ENCODE measurements at regions not wholly inside any gene's neighbourhood (a gene's known extent, or its start where the extent isn't known, plus 50 kb on each side); places are given as distances from the start of the nearest gene placed in this dataset.
A peak's percentile ranks its signal among the peaks of the same experiment; 100 is the strongest.

DNA sequence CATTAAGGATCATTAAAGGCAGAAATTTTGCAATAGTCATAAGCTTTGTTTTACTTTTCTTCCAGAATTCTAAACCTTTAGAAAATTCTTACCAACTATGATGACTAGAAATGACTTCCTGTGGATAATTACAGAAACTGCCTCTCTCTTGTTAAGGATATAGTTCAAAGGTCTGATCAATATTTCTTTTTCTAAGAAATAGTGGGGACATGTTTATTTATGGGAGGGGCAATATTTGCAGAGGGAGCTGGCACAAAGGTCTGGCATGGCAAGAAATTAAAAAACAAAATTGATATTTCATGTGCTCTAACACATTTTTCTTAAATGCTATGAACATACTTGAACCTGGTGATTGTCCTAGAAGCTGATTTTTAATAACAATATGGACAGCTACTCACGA is 448.9 kb downstream of the KCTD8 start:
- DNase-seq: no peak

DNA sequence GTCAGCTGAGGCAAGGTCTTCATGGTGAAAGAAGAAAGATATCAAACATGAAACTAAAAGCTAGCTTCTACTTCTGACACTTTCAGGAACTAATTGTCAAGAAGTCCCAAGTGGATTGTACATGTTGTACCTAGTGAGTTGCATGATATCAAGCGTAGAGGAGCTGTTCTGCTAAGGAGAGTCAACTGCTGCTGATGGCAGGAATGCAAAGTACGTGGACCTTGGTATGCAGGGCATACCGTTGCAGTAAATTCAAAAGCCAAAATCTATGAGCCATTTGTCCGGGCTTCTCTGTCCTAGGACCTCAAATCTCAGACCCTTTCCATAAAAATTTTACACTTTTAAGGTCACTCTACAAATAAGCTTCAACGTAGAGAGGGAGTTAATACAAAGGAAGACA is 446.2 kb downstream of the KCTD8 start:
- no peak for DNase-seq

DNA sequence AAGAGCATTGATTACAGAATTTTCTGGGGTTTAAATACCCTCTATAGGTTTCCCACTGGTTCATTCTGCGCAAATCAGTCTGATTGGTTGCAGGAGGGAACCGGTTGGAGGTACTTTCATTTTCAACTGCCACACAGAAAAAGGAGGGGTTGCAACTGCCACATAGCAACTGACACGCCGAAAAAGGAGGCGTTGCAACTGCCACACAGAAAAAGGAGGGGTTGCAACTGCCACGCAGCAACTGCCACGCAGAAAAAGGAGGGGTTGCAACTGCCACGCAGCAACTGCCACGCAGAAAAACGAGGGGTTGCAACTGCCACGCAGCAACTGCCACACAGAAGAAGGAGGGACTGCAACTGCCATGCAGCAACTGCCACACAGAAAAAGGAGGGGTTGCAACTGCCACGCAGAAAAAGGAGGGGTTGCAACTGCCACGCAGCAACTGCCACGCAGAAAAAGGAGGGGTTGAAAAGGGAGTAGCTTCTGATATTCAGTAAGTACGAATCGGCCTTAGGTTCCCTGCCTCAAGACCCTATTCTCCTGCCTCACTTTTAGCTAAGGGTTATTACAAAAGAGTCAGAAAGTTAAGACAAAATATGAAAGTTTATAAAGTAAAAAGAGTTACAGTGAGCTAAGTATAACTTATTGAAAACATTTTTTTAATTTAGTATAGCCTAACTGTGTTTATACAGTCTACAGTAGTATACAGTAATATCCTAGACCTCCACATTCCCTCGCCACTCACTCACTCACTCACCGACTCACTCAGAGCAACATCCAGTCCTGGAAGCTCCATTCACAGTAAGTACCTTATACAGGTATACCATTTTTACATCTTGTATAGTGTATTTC is 431.8 kb downstream of the KCTD8 start:
- DNase-seq: peak; percentile 72 to 91

DNA sequence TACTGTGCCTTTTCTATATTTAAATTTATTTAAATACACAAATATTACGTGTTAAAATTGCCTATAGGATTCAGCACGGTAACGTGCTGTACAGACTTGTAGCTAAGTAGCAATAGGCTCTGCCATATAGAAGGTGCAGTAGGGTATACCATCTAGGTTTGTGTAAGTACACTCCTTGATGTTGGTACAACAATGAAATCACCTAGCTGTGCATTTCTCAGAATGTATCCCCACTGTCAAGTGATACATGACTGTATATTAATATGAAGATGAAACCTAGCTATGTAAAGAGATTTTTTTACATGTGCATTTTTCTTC is 431.2 kb downstream of the KCTD8 start:
- DNase-seq: peak in 1 of 2 experiments; percentile 56

DNA sequence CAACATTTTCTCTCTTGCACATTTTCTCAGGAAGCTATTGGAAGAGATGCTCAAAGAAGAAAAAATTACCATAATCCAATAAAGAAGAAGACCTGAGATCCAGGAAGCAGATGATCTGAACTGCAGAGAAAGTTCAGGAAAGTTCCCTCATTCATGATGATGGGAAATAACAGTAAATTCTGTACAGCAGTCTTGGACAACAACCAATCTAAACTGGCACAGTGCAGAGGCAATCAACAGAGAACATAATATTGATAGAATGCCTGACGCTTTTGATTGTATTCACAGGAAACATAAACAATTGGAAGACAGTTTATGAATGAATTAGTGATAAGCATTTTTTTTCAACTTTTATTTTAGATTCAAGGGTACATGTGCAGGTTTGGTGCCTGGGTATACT is 428.9 kb downstream of the KCTD8 start:
- no peak for DNase-seq

DNA sequence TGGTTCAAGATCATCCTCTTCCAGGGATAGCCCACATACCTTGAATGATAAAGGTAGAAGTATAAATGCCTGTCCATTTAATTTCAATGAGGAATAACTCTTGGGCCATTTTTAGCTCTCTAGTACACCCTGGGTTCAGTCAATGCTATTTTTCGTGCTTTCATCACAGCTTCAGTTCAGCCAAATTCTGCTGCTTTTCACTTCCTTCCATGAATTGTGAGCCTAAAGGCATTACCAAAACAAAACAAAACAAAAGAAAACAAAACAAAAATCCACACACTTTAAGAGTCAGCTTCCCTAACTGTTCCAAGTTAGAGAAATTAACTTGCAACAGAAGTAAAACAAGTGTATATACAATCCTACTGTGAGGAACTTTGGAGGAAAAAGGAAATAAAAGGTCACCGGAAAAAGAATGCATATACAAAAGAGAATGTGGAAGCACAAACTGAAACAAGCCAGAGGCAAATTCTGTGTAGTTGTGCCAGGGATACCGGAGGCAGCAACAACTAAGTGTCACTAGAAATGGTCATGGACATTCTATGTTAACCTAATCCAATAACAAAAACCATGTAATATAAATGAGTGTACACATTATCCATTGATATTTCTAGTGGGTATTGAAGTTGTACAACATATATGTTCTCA is 423.1 kb downstream of the KCTD8 start:
- DNase-seq: no peak

DNA sequence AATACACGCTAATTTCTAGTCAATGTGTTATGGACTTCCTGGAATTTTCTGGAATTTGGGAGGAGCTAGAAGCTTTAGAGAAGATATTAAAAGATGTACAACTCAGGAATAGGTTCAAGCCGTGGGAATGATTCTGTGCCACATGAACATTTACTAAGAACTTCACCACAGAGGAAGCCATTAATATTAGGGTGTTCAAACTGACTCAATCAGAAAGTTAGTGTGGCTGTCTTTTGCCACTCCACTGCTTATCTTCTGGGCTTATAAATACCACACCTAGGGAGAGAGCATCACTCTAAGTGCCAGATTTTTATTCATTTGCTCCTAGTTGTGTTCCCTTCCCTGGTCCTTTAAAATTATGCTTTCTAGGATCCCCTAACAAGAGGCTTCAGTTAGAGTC is 409.8 kb downstream of the KCTD8 start:
- no peak for DNase-seq

DNA sequence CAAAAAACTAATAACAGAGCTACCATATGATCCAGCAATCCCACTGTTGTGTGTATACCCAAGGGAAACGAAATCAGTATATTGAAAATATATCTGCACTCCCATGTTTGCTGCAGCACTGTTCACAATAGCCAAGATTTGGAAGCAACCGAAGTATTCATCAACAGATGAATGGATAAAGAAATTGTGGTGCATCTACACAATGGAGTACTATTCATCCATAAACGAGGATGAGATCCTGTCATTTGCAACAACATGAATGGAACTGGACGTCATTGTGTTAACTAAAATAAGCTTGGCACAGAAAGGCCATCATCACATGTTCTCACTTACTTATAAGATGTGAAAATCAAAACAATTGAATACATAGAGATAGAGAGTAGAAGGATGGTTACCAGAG is 402.1 kb downstream of the KCTD8 start:
- no peak for DNase-seq

DNA sequence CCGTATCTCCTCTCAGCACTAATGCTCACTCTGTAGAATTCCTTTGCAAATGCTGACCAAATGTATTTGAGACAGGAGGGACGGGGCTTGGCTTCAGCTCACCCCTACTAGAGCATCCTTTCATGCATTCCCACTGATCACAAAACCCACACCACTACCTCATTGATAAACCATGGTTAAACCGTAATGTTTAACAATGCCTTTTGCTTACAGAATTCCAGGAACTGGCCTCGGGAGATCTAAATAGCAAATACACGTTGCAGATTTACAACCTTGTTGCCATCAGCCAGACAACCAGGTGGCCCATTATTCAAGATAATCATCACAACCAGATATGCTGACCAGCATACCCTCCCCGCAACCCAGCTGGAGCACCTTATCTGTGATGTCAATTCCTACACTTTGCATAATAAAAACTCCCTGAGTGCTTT is 391.9 kb downstream of the KCTD8 start:
- peak; percentile 3 to 7 for DNase-seq

DNA sequence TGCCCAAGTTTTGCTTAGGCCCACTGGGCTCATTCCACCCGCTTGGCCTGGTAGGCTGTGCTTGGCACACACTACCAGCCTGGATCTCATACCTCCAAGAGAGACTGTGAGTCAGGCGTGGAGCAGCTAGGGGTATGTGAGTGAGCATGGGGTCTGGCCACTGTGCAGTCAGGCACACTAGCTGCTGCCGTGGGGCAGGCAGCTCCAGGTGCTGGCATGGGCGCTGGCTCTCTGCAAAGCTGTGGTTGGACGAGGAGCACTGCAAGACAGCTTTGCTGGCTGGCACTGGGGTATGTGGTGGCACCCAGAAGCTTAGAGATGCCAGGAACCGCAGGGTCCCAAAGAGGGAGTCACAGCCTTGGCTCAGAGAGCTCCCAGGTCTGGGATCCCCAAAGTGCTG is 377.8 kb downstream of the KCTD8 start:
- no peak for DNase-seq

DNA sequence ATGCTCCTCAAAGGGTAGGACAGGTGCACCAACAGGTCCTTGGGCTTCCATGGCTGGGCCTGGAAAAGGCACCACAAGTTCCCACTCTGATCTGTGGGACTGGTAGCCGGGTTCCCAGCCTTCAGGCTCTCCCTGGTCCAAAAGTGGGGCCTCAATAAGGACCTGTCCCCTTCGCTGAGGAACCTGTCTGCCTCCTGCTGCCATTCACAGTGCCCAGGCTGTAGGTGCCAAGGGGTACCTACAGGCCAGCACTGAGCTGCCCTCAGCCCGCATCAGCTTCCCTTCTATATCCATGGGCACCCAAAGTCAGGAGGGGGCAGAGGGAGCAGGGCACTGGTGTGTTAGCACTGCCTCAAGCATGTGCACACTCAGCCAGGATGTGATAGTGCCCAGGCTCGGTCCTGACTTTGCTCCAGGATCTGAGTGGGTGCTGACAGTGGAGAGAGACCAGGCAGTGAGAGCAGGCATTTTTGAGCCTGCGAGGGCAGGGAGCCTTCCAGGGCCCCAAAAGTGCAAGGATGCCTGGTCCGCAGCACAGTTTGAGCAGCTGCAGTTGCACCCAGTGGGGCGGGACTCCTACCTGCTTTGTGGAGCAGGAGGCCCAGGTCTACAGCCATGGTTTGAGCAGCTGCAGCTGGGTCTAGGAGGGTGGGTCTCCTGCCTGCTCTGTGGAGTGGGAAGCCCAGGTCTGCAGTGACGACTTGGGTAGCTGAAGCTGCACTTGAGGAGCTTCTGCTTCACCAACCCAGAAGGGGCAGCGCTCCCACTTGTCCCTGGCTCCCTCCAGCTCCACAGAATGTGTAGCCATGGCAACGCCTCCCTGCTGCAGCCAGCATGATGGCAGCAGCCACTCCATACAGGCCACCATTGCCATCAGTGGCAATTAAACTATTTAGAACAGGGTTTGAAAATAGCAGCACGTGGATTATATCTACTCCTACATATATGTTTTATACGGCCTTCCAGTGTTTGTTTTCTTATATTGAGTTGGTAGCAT is 376.4 kb downstream of the KCTD8 start:
- no peak for DNase-seq

DNA sequence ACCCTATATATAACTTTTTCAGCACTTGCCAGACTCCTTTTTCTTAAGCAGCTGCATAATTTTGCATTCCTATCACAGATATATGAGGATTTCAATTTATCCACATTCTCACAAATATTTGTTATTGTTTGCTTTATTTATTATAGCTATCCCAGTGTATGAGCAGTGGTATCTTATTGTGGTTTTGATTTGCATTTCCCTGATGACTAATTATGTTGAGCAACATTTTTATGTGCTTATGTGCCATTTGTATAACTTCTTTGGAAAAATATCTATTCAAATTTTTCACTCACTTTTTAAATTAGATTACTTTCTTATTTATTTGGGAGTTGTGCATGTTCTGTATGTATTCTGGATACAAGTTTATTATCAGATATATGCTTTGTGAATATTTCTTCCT is 361.9 kb downstream of the KCTD8 start:
- no peak for DNase-seq

DNA sequence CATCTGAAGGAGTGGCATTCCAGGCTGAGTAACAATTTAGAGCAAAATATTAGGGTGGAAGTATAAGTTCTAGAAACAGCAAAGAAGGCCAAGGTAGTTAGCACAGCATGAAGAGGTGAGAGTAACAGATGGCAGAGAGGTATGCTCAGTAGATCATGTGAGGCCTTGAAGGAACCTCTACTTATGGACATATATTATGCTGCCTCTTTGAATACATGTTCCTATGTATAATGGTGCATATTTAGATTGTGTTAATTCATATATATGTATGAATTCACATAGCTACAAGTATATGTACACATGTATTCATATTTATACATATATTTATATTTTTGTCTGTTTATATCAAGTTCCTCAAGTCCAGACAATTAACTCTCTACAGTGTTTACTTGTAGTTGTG is 355.2 kb downstream of the KCTD8 start:
- no peak for DNase-seq

DNA sequence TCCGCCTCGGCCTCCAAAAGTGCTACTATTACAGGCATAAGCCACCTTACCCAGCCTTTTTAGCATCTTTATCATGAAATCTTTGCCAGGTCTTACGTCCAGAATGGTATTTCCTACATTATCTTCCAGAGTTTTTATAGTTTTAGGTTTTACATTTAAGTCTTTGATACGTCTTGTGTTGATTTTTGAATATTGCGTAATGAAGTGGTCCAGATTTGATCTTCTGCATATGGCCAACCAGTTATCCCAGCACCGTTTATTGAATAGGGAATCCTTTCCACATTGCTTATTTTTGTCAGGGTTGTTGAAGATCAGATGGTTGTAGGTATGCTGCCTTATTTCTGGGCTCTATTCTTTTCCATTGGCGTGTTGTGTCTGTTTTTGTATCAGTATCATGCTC is 349.6 kb downstream of the KCTD8 start:
- no peak for DNase-seq

DNA sequence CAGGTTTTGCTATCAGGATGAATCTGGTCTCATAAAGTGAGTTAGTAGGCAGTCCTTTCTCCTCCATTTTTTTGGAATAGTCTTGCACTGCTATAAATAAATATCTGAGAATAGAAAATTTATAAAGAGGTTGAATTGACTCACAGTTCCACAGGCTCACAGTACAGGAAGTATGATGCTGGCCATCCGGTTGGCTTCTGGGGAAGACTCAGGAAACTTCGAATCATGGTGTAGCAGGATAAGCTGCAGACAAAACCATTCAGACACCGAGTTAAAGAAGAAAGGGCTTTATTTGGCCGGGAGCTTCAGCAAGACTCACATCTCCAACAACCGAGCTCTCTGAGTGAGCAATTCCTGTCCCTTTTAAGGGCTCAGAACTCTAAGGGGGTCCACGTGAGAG is 348.2 kb downstream of the KCTD8 start:
- no peak for DNase-seq

DNA sequence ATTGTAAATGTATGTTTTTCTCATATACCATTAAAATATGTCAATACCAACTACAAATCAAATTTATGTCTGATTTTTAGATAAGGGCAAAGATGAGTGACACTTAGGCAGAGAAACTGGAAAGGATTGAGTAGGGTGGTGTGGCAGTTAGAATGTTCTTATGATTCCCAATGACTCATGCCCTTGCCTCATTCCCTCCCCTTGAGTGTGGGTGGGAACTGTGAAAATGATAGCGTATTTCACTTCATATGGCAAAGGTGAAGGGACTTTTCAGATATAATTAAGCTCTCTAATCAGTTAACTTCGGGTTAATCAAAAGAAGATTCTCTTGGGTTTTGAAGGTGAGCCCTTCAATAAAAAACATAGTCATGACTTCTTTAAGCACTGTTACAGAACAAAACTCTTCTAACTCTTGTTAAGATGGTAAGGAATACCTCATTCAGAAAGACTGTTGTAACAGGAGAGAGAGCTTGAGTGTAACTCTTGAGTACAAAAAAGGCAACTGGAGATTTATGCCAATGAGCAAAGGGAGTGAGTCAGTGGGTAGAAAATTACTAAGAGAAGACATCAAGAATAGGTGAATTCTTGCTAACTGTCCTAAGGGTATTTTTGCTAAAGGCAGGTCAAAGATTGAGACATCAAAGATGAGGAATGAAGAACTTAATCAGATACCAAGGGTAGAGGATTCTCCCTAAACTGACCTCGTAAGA is 329.5 kb downstream of the KCTD8 start:
- no peak for DNase-seq

DNA sequence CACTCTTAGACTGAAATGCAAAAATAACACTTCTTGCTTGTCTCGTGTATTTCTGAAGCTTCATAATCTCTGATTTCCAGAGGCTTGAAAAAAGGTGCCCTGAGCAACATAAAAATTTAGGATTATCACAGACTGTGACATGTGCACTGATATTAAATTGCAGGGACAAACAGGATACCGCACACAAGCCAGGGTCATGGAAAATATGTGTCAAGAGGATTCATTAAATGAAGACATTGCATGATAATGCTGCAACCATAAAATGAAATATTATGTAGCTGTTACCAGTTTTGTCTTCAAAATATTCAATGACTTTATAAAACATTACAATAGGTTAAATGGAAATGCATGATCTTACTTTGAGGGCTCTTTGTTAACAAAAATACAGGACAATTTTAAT is 328.0 kb downstream of the KCTD8 start:
- no peak for DNase-seq

DNA sequence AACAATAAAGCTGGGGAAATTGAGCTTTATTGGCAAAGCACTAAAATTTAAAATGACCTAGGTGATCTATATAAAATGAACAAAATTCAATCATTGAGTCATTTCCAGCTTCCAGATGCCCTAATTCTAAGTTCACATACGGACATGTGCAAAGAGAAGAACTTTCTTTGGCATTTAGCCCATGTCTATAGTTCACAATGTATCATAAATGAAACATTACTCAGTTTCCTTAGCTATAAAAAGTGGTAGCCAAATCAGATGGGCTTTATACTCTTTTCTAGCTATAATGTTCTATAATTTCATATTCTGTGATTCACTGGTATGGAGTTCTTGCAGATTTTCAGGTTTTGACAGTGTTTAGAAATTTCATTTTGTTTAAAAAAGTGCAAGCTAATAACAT is 327.4 kb downstream of the KCTD8 start:
- DNase-seq: no peak
